Kidney glomerular epithelial cell (primary cell): ENCODE measurements at regions not wholly inside any gene's neighbourhood (a gene's known extent, or its start where the extent isn't known, plus 50 kb on each side); places are given as distances from the start of the nearest gene placed in this dataset.

Experiments used
- DNase-seq: peaks from one replicate; lab custom pipeline; 2025; lab: John Stamatoyannopoulos, UW

- DNase-seq = no peak
Measured at GRCh38 chr6:100944644-100945043, 63.5 kb upstream of the ASCC3 start.

- no peak for DNase-seq
Measured at GRCh38 chr6:100946021-100946540, 65.0 kb upstream of the ASCC3 start.

- no peak for DNase-seq
Measured at GRCh38 chr6:100946711-100947110, 65.6 kb upstream of the ASCC3 start.

- DNase-seq = no peak
Measured at GRCh38 chr6:100948381-100949133, 67.4 kb upstream of the ASCC3 start.

GRCh38 chr6:100952006-100952405 lies 70.9 kb upstream of the ASCC3 start:
- DNase-seq = no peak

- no peak for DNase-seq
Measured at GRCh38 chr6:100959280-100959679, 78.2 kb upstream of the ASCC3 start.

- DNase-seq = no peak
Measured at GRCh38 chr6:100962466-100962865, 81.3 kb upstream of the ASCC3 start.

GRCh38 chr6:100965067-100965466 lies 83.9 kb upstream of the ASCC3 start:
- DNase-seq = no peak

GRCh38 chr6:100968949-100969348 lies 87.8 kb upstream of the ASCC3 start:
- no peak for DNase-seq

GRCh38 chr6:100979267-100979666 lies 98.1 kb upstream of the ASCC3 start:
- DNase-seq = no peak

- no peak for DNase-seq
Measured at GRCh38 chr6:100980949-100981348, 99.8 kb upstream of the ASCC3 start.

- DNase-seq = no peak
Measured at GRCh38 chr6:100986921-100987320, 105.8 kb upstream of the ASCC3 start.

GRCh38 chr6:100987556-100987955 lies 106.4 kb upstream of the ASCC3 start:
- no peak for DNase-seq

GRCh38 chr6:100988391-100988984 lies 107.4 kb upstream of the ASCC3 start:
- DNase-seq = no peak

GRCh38 chr6:100990070-100990469 lies 108.9 kb upstream of the ASCC3 start:
- no peak for DNase-seq

GRCh38 chr6:100996409-100996808 lies 115.3 kb upstream of the ASCC3 start:
- no peak for DNase-seq

- DNase-seq = no peak
Measured at GRCh38 chr6:100998111-100998510, 117.0 kb upstream of the ASCC3 start.

- no peak for DNase-seq
Measured at GRCh38 chr6:100999034-100999597, 118.0 kb upstream of the ASCC3 start.

- no peak for DNase-seq
Measured at GRCh38 chr6:101000341-101000740, 119.2 kb upstream of the ASCC3 start.

- DNase-seq = no peak
Measured at GRCh38 chr6:101001012-101001411, 119.9 kb upstream of the ASCC3 start.

GRCh38 chr6:101001607-101002006 lies 120.5 kb upstream of the ASCC3 start:
- DNase-seq = no peak

- DNase-seq = no peak
Measured at GRCh38 chr6:101003075-101003474, 121.9 kb upstream of the ASCC3 start.

- DNase-seq = no peak
Measured at GRCh38 chr6:101011186-101011585, 130.1 kb upstream of the ASCC3 start.
